ENCODE measurements at regions not wholly inside any gene's neighbourhood (a gene's known extent, or its start where the extent isn't known, plus 50 kb on each side); places are given as distances from the start of the nearest gene placed in this dataset.

DNA sequence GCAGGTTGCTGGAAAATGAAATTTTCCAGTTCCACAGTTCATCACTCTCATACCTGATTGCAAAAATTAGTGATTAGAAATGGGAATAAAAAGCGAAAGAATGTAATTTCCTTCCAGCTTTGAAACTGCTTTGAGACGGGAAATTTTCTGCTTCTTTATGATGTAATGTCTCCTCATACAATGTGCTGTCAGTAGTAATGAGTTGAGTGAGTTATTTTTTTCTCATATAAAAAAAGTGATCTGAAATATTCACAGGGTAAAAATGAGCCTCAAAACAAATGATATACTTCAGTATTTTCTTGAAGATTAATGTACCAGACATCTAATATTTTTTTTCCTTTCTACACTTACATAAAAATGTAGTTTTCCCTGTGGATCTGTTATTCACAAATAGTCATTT lies 179.1 kb upstream of the FAT4 start:
- H3K36me3 ChIP-seq (ENCODE audit: control insufficient read depth, low read length) = no peaks in the 10 kb centered on the region
- H3K4me1 ChIP-seq (ENCODE audit: control insufficient read depth, low read length) = no peaks in the 10 kb centered on the region
- no peak overlapping the region for H3K4me3 ChIP-seq (ENCODE audit: low read length)
- H3K9me2 ChIP-seq (replicated peaks; ENCODE audit: control insufficient read depth, low read length) = no peaks in the 10 kb centered on the region
- no peaks in the 10 kb centered on the region for H4K20me1 ChIP-seq (ENCODE audit: control insufficient read depth, insufficient read depth, low read depth, low read length)
- H3K9me3 ChIP-seq (ENCODE audit: control insufficient read depth, insufficient read depth, low read length) = no peaks in the 10 kb centered on the region
- TF ChIP-seq EZH2phosphoT487 (IDR thresholded peaks at IDR 0.05; ENCODE audit: borderline replicate concordance, low read length) = no peak
- TF ChIP-seq, protein P1, sequence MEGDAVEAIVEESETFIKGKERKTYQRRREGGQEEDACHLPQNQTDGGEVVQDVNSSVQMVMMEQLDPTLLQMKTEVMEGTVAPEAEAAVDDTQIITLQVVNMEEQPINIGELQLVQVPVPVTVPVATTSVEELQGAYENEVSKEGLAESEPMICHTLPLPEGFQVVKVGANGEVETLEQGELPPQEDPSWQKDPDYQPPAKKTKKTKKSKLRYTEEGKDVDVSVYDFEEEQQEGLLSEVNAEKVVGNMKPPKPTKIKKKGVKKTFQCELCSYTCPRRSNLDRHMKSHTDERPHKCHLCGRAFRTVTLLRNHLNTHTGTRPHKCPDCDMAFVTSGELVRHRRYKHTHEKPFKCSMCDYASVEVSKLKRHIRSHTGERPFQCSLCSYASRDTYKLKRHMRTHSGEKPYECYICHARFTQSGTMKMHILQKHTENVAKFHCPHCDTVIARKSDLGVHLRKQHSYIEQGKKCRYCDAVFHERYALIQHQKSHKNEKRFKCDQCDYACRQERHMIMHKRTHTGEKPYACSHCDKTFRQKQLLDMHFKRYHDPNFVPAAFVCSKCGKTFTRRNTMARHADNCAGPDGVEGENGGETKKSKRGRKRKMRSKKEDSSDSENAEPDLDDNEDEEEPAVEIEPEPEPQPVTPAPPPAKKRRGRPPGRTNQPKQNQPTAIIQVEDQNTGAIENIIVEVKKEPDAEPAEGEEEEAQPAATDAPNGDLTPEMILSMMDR (IDR thresholded peaks at IDR 0.05; ENCODE audit: low read depth, low read length, poor library complexity, severe bottlenecking) = no peak
- no peak overlapping the region for H3K27ac ChIP-seq (ENCODE audit: low read depth, low read length)
- H3F3A ChIP-seq (ENCODE audit: control insufficient read depth, insufficient read depth) = no peaks in the 10 kb centered on the region
- H3K4me2 ChIP-seq (ENCODE audit: low read length) = no peak overlapping the region
- H3K79me2 ChIP-seq (ENCODE audit: control insufficient read depth, low read length) = no peaks in the 10 kb centered on the region
- no peaks in the 10 kb centered on the region for H3K27me3 ChIP-seq (ENCODE audit: control insufficient read depth, low read length)

DNA sequence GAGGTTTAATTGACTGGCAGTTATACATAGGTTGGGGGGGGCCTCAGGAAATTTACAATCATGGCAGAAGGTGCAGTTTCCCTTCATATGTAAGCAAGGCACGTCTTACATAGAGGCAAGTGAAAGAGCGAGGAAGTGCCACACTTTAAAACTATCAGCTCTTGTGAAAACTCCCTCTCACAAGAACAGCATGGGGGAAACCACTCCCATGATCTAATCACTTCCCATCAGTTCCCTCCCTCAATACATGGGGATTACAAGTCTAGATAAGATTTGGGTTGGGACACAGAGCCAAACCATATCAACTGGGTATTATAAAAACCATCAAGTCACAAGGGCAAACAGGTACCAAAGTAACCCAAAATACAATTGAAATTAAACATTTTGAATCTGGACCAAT lies 182.0 kb upstream of the FAT4 start:
- Histone ChIP-seq H3K9me3 (ENCODE audit: control insufficient read depth, insufficient read depth, low read length) (no peaks in the 10 kb centered on the region), H3K4me3 (ENCODE audit: low read length) (no peak overlapping the region), H3K9me2 (replicated peaks; ENCODE audit: control insufficient read depth, low read length) (no peaks in the 10 kb centered on the region), H3F3A (ENCODE audit: control insufficient read depth, insufficient read depth) (no peaks in the 10 kb centered on the region), H3K27me3 (ENCODE audit: control insufficient read depth, low read length) (no peaks in the 10 kb centered on the region), H3K36me3 (ENCODE audit: control insufficient read depth, low read length) (no peaks in the 10 kb centered on the region), H3K27ac (ENCODE audit: low read depth, low read length) (no peak overlapping the region), H3K79me2 (ENCODE audit: control insufficient read depth, low read length) (no peaks in the 10 kb centered on the region), H4K20me1 (ENCODE audit: control insufficient read depth, insufficient read depth, low read depth, low read length) (no peaks in the 10 kb centered on the region), H3K4me2 (ENCODE audit: low read length) (no peak overlapping the region), H3K4me1 (ENCODE audit: control insufficient read depth, low read length) (no peaks in the 10 kb centered on the region)
- no peak for TF ChIP-seq EZH2phosphoT487 (IDR thresholded peaks at IDR 0.05; ENCODE audit: borderline replicate concordance, low read length)
- TF ChIP-seq, protein P1 (IDR thresholded peaks at IDR 0.05; ENCODE audit: low read depth, low read length, poor library complexity, severe bottlenecking) = no peak

- no peak for TF ChIP-seq EZH2phosphoT487 (IDR thresholded peaks at IDR 0.05; ENCODE audit: borderline replicate concordance, low read length)
- TF ChIP-seq, protein P1 (IDR thresholded peaks at IDR 0.05; ENCODE audit: low read depth, low read length, poor library complexity, severe bottlenecking) = no peak
- H3K9me3 ChIP-seq (ENCODE audit: control insufficient read depth, insufficient read depth, low read length) = no peaks in the 10 kb centered on the region
- H3K9me2 ChIP-seq (replicated peaks; ENCODE audit: control insufficient read depth, low read length) = no peaks in the 10 kb centered on the region
- no peak overlapping the region for H3K4me3 ChIP-seq (ENCODE audit: low read length)
- no peaks in the 10 kb centered on the region for H3K79me2 ChIP-seq (ENCODE audit: control insufficient read depth, low read length)
- H3K4me1 ChIP-seq (ENCODE audit: control insufficient read depth, low read length) = no peaks in the 10 kb centered on the region
- no peak overlapping the region for H3K27ac ChIP-seq (ENCODE audit: low read depth, low read length)
- no peak overlapping the region for H3K4me2 ChIP-seq (ENCODE audit: low read length)
- H4K20me1 ChIP-seq (ENCODE audit: control insufficient read depth, insufficient read depth, low read depth, low read length) = no peaks in the 10 kb centered on the region
- H3K36me3 ChIP-seq (ENCODE audit: control insufficient read depth, low read length) = no peaks in the 10 kb centered on the region
- H3K27me3 ChIP-seq (ENCODE audit: control insufficient read depth, low read length) = no peaks in the 10 kb centered on the region
- no peaks in the 10 kb centered on the region for H3F3A ChIP-seq (ENCODE audit: control insufficient read depth, insufficient read depth)
Observed at GRCh38 chr4:125131891-125132680, 182.7 kb upstream of the FAT4 start.

Measured in DOHH2 (cell line).